ENCODE measurements at regions not wholly inside any gene's neighbourhood (a gene's known extent, or its start where the extent isn't known, plus 50 kb on each side); places are given as distances from the start of the nearest gene placed in this dataset.

DNA sequence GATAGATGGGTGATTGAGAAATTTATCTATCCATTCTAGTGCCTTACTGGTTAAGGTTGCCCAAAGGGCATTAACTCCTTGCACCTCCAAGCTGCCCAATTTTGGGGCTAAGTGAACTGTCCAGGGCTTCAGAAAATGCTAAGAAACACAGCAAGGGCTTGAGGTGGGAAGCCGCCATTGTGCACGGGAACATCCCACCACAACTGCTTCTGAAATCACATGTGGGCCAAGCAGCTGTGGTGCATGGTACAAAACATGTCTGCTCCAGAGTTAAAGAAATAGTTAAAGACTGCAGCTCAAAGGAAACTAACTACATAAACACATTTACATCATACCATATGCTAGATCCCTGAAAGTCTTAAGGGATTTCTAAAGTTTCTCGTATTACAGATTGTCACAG is 144.3 kb upstream of the NDST3 start:
- no peaks in the 10 kb centered on the region for H4K20me1 ChIP-seq (ENCODE audit: insufficient read depth)
- H3K79me2 ChIP-seq (ENCODE audit: insufficient read depth): no peaks in the 10 kb centered on the region
- no peaks in the 10 kb centered on the region for H3K4me1 ChIP-seq (ENCODE audit: control insufficient read depth in 1 of 2, insufficient read depth in 2 of 2, low read depth in 1 of 2, low read length in 1 of 2)
- no peak overlapping the region for H3K27ac ChIP-seq (ENCODE audit: low read depth in 2 of 2, low read length in 1 of 2)
- H3K9ac ChIP-seq: no peak overlapping the region
- H3K9me2 ChIP-seq: no peaks in the 10 kb centered on the region
- TF ChIP-seq GATA2 (CRISPR knock-in tag; IDR thresholded peaks at IDR 0.05) (no peak), RCOR1 (IDR thresholded peaks at IDR 0.05; ENCODE audit: low read length) (no peak), MEF2A (IDR thresholded peaks at IDR 0.05; ENCODE audit: borderline replicate concordance, low read depth) (no peak), NFIC (IDR thresholded peaks at IDR 0.05; ENCODE audit: borderline replicate concordance) (no peak), EP300 (IDR thresholded peaks at IDR 0.05; ENCODE audit: borderline replicate concordance in 1 of 2, low read depth in 1 of 2, low read length in 1 of 2) (no peak), MXI1 (IDR thresholded peaks at IDR 0.05; ENCODE audit: low read depth, low read length) (no peak), YY1 (IDR thresholded peaks at IDR 0.05; ENCODE audit: low read depth) (no peak), NRF1 (IDR thresholded peaks at IDR 0.05; ENCODE audit: low read depth, low read length) (no peak), POLR2AphosphoS5 (IDR thresholded peaks at IDR 0.05; ENCODE audit: low read depth, low read length) (no peak), FOXM1 (IDR thresholded peaks at IDR 0.05; ENCODE audit: low read depth) (no peak), TCF12 (IDR thresholded peaks at IDR 0.05) (no peak), RAD21 (IDR thresholded peaks at IDR 0.05; ENCODE audit: low read length) (no peak)
- TF ChIP-seq, protein P1, sequence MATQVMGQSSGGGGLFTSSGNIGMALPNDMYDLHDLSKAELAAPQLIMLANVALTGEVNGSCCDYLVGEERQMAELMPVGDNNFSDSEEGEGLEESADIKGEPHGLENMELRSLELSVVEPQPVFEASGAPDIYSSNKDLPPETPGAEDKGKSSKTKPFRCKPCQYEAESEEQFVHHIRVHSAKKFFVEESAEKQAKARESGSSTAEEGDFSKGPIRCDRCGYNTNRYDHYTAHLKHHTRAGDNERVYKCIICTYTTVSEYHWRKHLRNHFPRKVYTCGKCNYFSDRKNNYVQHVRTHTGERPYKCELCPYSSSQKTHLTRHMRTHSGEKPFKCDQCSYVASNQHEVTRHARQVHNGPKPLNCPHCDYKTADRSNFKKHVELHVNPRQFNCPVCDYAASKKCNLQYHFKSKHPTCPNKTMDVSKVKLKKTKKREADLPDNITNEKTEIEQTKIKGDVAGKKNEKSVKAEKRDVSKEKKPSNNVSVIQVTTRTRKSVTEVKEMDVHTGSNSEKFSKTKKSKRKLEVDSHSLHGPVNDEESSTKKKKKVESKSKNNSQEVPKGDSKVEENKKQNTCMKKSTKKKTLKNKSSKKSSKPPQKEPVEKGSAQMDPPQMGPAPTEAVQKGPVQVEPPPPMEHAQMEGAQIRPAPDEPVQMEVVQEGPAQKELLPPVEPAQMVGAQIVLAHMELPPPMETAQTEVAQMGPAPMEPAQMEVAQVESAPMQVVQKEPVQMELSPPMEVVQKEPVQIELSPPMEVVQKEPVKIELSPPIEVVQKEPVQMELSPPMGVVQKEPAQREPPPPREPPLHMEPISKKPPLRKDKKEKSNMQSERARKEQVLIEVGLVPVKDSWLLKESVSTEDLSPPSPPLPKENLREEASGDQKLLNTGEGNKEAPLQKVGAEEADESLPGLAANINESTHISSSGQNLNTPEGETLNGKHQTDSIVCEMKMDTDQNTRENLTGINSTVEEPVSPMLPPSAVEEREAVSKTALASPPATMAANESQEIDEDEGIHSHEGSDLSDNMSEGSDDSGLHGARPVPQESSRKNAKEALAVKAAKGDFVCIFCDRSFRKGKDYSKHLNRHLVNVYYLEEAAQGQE (IDR thresholded peaks at IDR 0.05; ENCODE audit: low read depth, low read length): no peak
- TF ChIP-seq, protein P2, sequence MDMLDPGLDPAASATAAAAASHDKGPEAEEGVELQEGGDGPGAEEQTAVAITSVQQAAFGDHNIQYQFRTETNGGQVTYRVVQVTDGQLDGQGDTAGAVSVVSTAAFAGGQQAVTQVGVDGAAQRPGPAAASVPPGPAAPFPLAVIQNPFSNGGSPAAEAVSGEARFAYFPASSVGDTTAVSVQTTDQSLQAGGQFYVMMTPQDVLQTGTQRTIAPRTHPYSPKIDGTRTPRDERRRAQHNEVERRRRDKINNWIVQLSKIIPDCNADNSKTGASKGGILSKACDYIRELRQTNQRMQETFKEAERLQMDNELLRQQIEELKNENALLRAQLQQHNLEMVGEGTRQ (IDR thresholded peaks at IDR 0.05; ENCODE audit: borderline replicate concordance, low read depth, low read length): no peak
- TF ChIP-seq, protein P3, sequence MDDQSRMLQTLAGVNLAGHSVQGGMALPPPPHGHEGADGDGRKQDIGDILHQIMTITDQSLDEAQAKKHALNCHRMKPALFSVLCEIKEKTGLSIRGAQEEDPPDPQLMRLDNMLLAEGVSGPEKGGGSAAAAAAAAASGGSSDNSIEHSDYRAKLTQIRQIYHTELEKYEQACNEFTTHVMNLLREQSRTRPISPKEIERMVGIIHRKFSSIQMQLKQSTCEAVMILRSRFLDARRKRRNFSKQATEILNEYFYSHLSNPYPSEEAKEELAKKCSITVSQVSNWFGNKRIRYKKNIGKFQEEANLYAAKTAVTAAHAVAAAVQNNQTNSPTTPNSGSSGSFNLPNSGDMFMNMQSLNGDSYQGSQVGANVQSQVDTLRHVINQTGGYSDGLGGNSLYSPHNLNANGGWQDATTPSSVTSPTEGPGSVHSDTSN (IDR thresholded peaks at IDR 0.05): no peak
- TF ChIP-seq, protein P4, sequence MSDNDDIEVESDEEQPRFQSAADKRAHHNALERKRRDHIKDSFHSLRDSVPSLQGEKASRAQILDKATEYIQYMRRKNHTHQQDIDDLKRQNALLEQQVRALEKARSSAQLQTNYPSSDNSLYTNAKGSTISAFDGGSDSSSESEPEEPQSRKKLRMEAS (IDR thresholded peaks at IDR 0.05; ENCODE audit: low read depth): no peak
- no peaks in the 10 kb centered on the region for H3K27me3 ChIP-seq (ENCODE audit: insufficient read depth)
- H3K9me3 ChIP-seq: no peaks in the 10 kb centered on the region
- ChIA-PET CTCF (no interaction called here), POLR2A (no interaction called here)
- H3F3A ChIP-seq (replicated peaks; ENCODE audit: insufficient read depth): no peaks in the 10 kb centered on the region
- 83% methylated on average over 3 of the region's 3 CpGs for WGBS (ENCODE audit: low lambda C conversion rate)
- no peak overlapping the region for H3K4me3 ChIP-seq (ENCODE audit: low read depth in 2 of 2, low read length in 1 of 2)
- H3K4me2 ChIP-seq: no peak overlapping the region
- no peak overlapping the region for H2AFZ ChIP-seq (ENCODE audit: low read depth)
- no peaks in the 10 kb centered on the region for H3K36me3 ChIP-seq (replicated peaks in 1 of 2; ENCODE audit: control insufficient read depth in 1 of 2, insufficient read depth in 2 of 2, low read length in 1 of 2)
- DNase-seq: no peak

All from SK-N-SH (cell line).